WTC11 (cell line): ENCODE measurements at regions not wholly inside any gene's neighbourhood (a gene's known extent, or its start where the extent isn't known, plus 50 kb on each side); places are given as distances from the start of the nearest gene placed in this dataset.

Experiments used
- AFF4 ChIP-seq: sonication (generic); formaldehyde crosslinking; IDR thresholded peaks from 2 replicates; pipeline ENCODE4 v1.8.1; 2023; ENCODE audit warnings: mild to moderate bottlenecking, missing genetic modification reagents, borderline replicate concordance
- ARID4B ChIP-seq: sonication (generic); formaldehyde crosslinking; IDR thresholded peaks from 2 replicates; pipeline ENCODE4 v1.8.0; 2023; ENCODE audit warnings: missing genetic modification reagents, mild to moderate bottlenecking, borderline replicate concordance
- ATF3 ChIP-seq: sonication (generic); formaldehyde crosslinking; conservative IDR thresholded peaks from 2 replicates; pipeline ENCODE4 v1.8.1; 2022; ENCODE audit warnings: mild to moderate bottlenecking, missing genetic modification reagents
- CTCF ChIP-seq: fragments of 200-600 bp; IDR thresholded peaks from 2 replicates; pipeline ENCODE4 v1.8.0; 2022; ENCODE audit warnings: antibody characterized with exemption
- MAX ChIP-seq: sonication (generic); formaldehyde crosslinking; IDR thresholded peaks from 2 replicates; pipeline ENCODE4 v1.8.0; 2022; ENCODE audit warnings: mild to moderate bottlenecking, missing genetic modification reagents
- MYBL2 ChIP-seq: sonication (generic); formaldehyde crosslinking; IDR thresholded peaks from 2 replicates; pipeline ENCODE4 v1.8.1; 2023; ENCODE audit warnings: mild to moderate bottlenecking, moderate library complexity, missing genetic modification reagents
- SMAD3 ChIP-seq: sonication (generic); formaldehyde crosslinking; IDR thresholded peaks from 2 replicates; pipeline ENCODE4 v1.8.0; 2022; ENCODE audit warnings: missing genetic modification reagents, mild to moderate bottlenecking, borderline replicate concordance
- SP1 ChIP-seq: sonication (generic); formaldehyde crosslinking; conservative IDR thresholded peaks from 2 replicates; pipeline ENCODE4 v1.8.1; 2022; ENCODE audit warnings: missing genetic modification reagents
- USF2 ChIP-seq: sonication (generic); formaldehyde crosslinking; IDR thresholded peaks from 2 replicates; pipeline ENCODE4 v1.8.1; 2023; ENCODE audit warnings: mild to moderate bottlenecking, missing genetic modification reagents, moderate library complexity
- ZNF138 ChIP-seq: sonication (generic); formaldehyde crosslinking; conservative IDR thresholded peaks from 2 replicates; pipeline ENCODE4 v1.8.1; 2022; ENCODE audit warnings: mild to moderate bottlenecking, moderate library complexity, missing genetic modification reagents
- ZNF317 ChIP-seq: sonication (generic); formaldehyde crosslinking; IDR thresholded peaks from 2 replicates; pipeline ENCODE4 v1.8.1; 2023; ENCODE audit warnings: low read depth, mild to moderate bottlenecking, moderate library complexity, missing genetic modification reagents, borderline replicate concordance

GRCh38 chr5:126182971-126183695 is 240.1 kb upstream of the GRAMD2B start:
- TF ChIP-seq MYBL2 (no peak), CTCF (no peak), ZNF138 (CRISPR knock-in tag) (no peak), USF2 (no peak), ARID4B (CRISPR knock-in tag) (no peak), ATF3 (CRISPR knock-in tag) (no peak), AFF4 (no peak), SMAD3 (no peak), SP1 (CRISPR knock-in tag) (no peak), ZNF317 (CRISPR knock-in tag) (no peak), MAX (CRISPR knock-in tag) (no peak)
